SU-DHL-6 (cell line): ENCODE measurements at regions not wholly inside any gene's neighbourhood (a gene's known extent, or its start where the extent isn't known, plus 50 kb on each side); places are given as distances from the start of the nearest gene placed in this dataset.

ENCODE experiments used
- H2AFZ ChIP-seq: fragments of 200-600 bp; sonication (generic); 2 replicates; pipeline ENCODE4 v1.6.1; 2014; ENCODE audit warnings: low read depth, mild to moderate bottlenecking, moderate library complexity, mixed read lengths, antibody characterized with exemption, low read length; ENCODE audit not compliant: severe bottlenecking
- H3F3A ChIP-seq: fragments of 200-600 bp; shearing (Covaris generic); 2 replicates; pipeline ENCODE4 v1.6.0; 2016; ENCODE audit warnings: antibody characterized with exemption, mild to moderate bottlenecking; ENCODE audit not compliant: insufficient read depth
- H3K27ac ChIP-seq: fragments of 200-600 bp; sonication (generic); 2 replicates; pipeline ENCODE4 v1.5.1; 2016; ENCODE audit warnings: low read depth, mild to moderate bottlenecking, low read length, moderate library complexity, mixed read lengths
- H3K27me3 ChIP-seq: fragments of 200-600 bp; sonication (generic), shearing (Covaris generic); 2 replicates; pipeline ENCODE4 v1.6.0; 2014; ENCODE audit warnings: mild to moderate bottlenecking, low read length
- H3K36me3 ChIP-seq: fragments of 200-600 bp; sonication (generic); 2 replicates; pipeline ENCODE4 v1.6.1; 2014; ENCODE audit warnings: mild to moderate bottlenecking, low read length, mixed read lengths
- H3K4me2 ChIP-seq: fragments of 300-600, 200-600 bp; shearing (Covaris generic), sonication (generic); 2 replicates; pipeline ENCODE4 v1.6.0; 2014; ENCODE audit warnings: low read length, low read depth, mild to moderate bottlenecking; ENCODE audit not compliant: poor library complexity, severe bottlenecking
- H3K4me3 ChIP-seq: fragments of 200-600 bp; sonication (generic); 2 replicates; pipeline ENCODE4 v1.5.1; 2014; ENCODE audit warnings: antibody characterized with exemption, low read length, mild to moderate bottlenecking, mixed read lengths; ENCODE audit not compliant: insufficient read depth, poor library complexity, severe bottlenecking
- H3K79me2 ChIP-seq: fragments of 200-600 bp; sonication (generic); 2 replicates; pipeline ENCODE4 v1.6.1; 2014; ENCODE audit warnings: mild to moderate bottlenecking, low read length, moderate library complexity; ENCODE audit not compliant: insufficient read depth
- H3K9ac ChIP-seq: fragments of 200-600 bp; sonication (generic); 2 replicates; pipeline ENCODE4 v1.7.0; 2014; ENCODE audit warnings: mild to moderate bottlenecking, low read length
- H3K9me2 ChIP-seq: fragments of 200-600 bp; sonication (generic); replicated peaks from 2 replicates; pipeline ENCODE4 v1.6.1; 2014; ENCODE audit warnings: low read length; ENCODE audit not compliant: insufficient read depth
- H3K9me3 ChIP-seq: fragments of 200-600 bp; sonication (generic); 2 replicates; pipeline ENCODE4 v1.6.1; 2014; ENCODE audit warnings: low read length, mixed read lengths; ENCODE audit not compliant: insufficient read depth
- H4K20me1 ChIP-seq: fragments of 200-600 bp; sonication (generic); 2 replicates; pipeline ENCODE4 v1.6.1; 2014; ENCODE audit warnings: low read depth, mild to moderate bottlenecking, antibody characterized with exemption, low read length, moderate library complexity, mixed read lengths
- CTCF ChIP-seq: fragments of 200-600 bp; sonication (generic); IDR thresholded peaks from one replicate; pipeline ENCODE4 v1.5.1; 2017; ENCODE audit warnings: antibody characterized with exemption, mild to moderate bottlenecking, low read length, moderate library complexity; ENCODE audit not compliant: insufficient read depth, poor library complexity, severe bottlenecking
- EZH2phosphoT487 ChIP-seq: fragments of 200-600 bp; sonication (generic), shearing (Covaris generic); conservative IDR thresholded peaks from 2 replicates; pipeline ENCODE4 v1.6.1; 2018; ENCODE audit warnings: mild to moderate bottlenecking, antibody characterized with exemption, low read length, moderate library complexity, mixed read lengths

GRCh38 chr19:31991984-31992655, 353.3 kb upstream of the ZNF507 start:
- Histone ChIP-seq H3K27ac (no peak overlapping the region), H3F3A (no peaks in the 10 kb centered on the region), H3K36me3 (no peaks in the 10 kb centered on the region), H3K4me2 (no peak overlapping the region), H3K27me3 (no peaks in the 10 kb centered on the region), H3K9me2 (no peaks in the 10 kb centered on the region), H3K9me3 (no peaks in the 10 kb centered on the region), H3K4me3 (no peak overlapping the region), H4K20me1 (no peaks in the 10 kb centered on the region), H2AFZ (no peak overlapping the region), H3K9ac (no peak overlapping the region), H3K79me2 (no peaks in the 10 kb centered on the region)
- no peak for TF ChIP-seq CTCF

DNA sequence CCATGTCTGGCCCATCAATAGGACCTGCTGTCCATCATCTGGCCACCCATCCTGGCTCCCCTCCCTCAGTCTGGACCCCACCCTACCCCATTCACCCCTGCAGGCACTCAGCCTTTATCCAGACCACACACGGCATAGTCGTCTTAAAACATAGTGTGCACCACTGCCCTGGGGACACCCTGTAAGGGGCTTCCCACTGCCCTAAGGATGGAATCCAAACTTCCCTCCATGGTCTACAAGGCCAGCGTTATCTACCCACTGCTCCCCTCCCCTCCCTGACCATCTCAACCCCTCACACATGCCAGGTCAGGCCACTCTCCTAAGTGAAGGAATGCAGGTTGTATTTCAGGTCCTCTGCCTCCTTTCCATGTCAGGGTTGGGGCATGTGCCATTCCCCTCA, 352.7 kb upstream of the ZNF507 start:
- Histone ChIP-seq H3K4me3 (no peak overlapping the region), H4K20me1 (no peaks in the 10 kb centered on the region), H3K4me2 (no peak overlapping the region), H3K9ac (no peak overlapping the region), H3K36me3 (no peaks in the 10 kb centered on the region), H3F3A (no peaks in the 10 kb centered on the region), H3K9me3 (no peaks in the 10 kb centered on the region), H3K27ac (no peak overlapping the region), H3K9me2 (no peaks in the 10 kb centered on the region), H2AFZ (no peak overlapping the region), H3K27me3 (no peaks in the 10 kb centered on the region), H3K79me2 (no peaks in the 10 kb centered on the region)
- TF ChIP-seq EZH2phosphoT487 (no peak), CTCF (no peak)

DNA sequence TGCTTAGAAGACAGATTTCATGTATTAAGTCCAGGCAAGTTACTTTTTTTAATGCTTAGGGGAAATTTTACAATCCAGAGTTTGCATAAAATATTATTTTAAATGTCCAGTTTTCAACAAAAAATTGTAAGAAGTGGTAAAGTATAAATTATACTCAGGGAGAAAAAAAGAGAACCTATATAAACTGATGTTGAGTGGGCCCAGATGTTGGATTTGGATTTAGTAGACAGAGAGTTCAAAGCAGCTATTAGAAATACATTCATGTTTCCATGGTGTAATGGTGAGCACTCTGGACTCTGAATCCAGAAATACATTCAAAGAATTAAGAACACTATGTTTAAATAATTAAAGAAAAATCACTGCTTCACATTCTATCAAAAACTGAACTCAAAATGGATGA, 349.9 kb upstream of the ZNF507 start:
- H3K9me3 ChIP-seq, result no peaks in the 10 kb centered on the region
- H2AFZ ChIP-seq, result no peak overlapping the region
- H3K9me2 ChIP-seq, result no peaks in the 10 kb centered on the region
- no peak overlapping the region for H3K27ac ChIP-seq
- H3K9ac ChIP-seq, result no peak overlapping the region
- no peaks in the 10 kb centered on the region for H3K79me2 ChIP-seq
- TF ChIP-seq CTCF, result no peak
- no peak for TF ChIP-seq EZH2phosphoT487
- H3K4me2 ChIP-seq, result no peak overlapping the region
- H3F3A ChIP-seq, result no peaks in the 10 kb centered on the region
- H4K20me1 ChIP-seq, result no peaks in the 10 kb centered on the region
- H3K27me3 ChIP-seq, result no peaks in the 10 kb centered on the region
- H3K4me3 ChIP-seq, result no peak overlapping the region
- no peaks in the 10 kb centered on the region for H3K36me3 ChIP-seq
